Keratinocyte (primary cell): ENCODE measurements at regions not wholly inside any gene's neighbourhood (a gene's known extent, or its start where the extent isn't known, plus 50 kb on each side); places are given as distances from the start of the nearest gene placed in this dataset.

Source experiments
- DNase-seq: peaks from one replicate; pipeline ENCODE4 v3.0.0-alpha.2; 2011; ENCODE audit warnings: low read depth, missing footprints, low spot score
- FAIRE-seq: peaks from 2 replicates; lab custom pipeline; 2011; peaks lifted over from hg19 to GRCh38; lab: Jason Lieb, UNC
- H2AFZ ChIP-seq: 2 replicates; pipeline ENCODE4 v1.6.0; 2012; ENCODE audit warnings: low read length, control low read depth, inconsistent platforms; ENCODE audit not compliant: control insufficient read depth
- H3K27ac ChIP-seq: 2 replicates; pipeline ENCODE4 v1.5.1; 2011; ENCODE audit warnings: low read length; ENCODE audit not compliant: control insufficient read depth, insufficient read depth
- H3K27me3 ChIP-seq: 3 replicates; pipeline ENCODE4 v1.6.0; 2011; ENCODE audit warnings: low read length; ENCODE audit not compliant: control insufficient read depth, insufficient read depth; ENCODE audit errors: extremely low read depth
- H3K36me3 ChIP-seq, 2 experiments: 2 replicates in 1 of 2; 3 replicates in 1 of 2; pipeline ENCODE4 v1.5.1; 2011; ENCODE audit warnings: low read length in 2 of 2, mild to moderate bottlenecking in 1 of 2; ENCODE audit not compliant: control insufficient read depth in 2 of 2, insufficient read depth in 2 of 2; ENCODE audit errors: extremely low read depth in 1 of 2
- H3K4me1 ChIP-seq: 3 replicates; pipeline ENCODE4 v1.5.1; 2011; ENCODE audit warnings: low read length; ENCODE audit not compliant: control insufficient read depth, insufficient read depth; ENCODE audit errors: extremely low read depth
- H3K4me2 ChIP-seq: 3 replicates; pipeline ENCODE4 v1.6.0; 2011; ENCODE audit warnings: low read depth, low read length; ENCODE audit not compliant: control insufficient read depth, insufficient read depth; ENCODE audit errors: extremely low read depth
- H3K4me3 ChIP-seq, 3 experiments: fragments of 200-600 bp in 1 of 3; sonication (generic) in 1 of 3; 2 replicates in 2 of 3; 3 replicates in 1 of 3; pipeline ENCODE4 v1.5.1; 2011 to 2016; ENCODE audit warnings: low read length in 3 of 3, mild to moderate bottlenecking in 3 of 3, control low read depth in 2 of 3, inconsistent platforms in 1 of 3, low read depth in 1 of 3, mixed read lengths in 1 of 3, mixed run types in 1 of 3, moderate library complexity in 1 of 3; ENCODE audit not compliant: control insufficient read depth in 2 of 3, insufficient read depth in 2 of 3; ENCODE audit errors: extremely low read depth in 1 of 3
- H3K79me2 ChIP-seq: 2 replicates; pipeline ENCODE4 v1.6.0; 2012; ENCODE audit warnings: low read length; ENCODE audit not compliant: control insufficient read depth, insufficient read depth
- H3K9ac ChIP-seq: 3 replicates; pipeline ENCODE4 v1.6.0; 2011; ENCODE audit warnings: low read length; ENCODE audit not compliant: control insufficient read depth, insufficient read depth; ENCODE audit errors: extremely low read depth
- H3K9me1 ChIP-seq: 3 replicates; pipeline ENCODE4 v1.6.0; 2011; ENCODE audit warnings: low read length; ENCODE audit not compliant: control insufficient read depth, insufficient read depth; ENCODE audit errors: extremely low read depth
- H3K9me3 ChIP-seq: 2 replicates; pipeline ENCODE4 v1.5.1; 2012; ENCODE audit warnings: low read depth, low read length; ENCODE audit not compliant: control insufficient read depth
- H4K20me1 ChIP-seq: 3 replicates; pipeline ENCODE4 v1.6.0; 2011; ENCODE audit warnings: low read length; ENCODE audit not compliant: control insufficient read depth, insufficient read depth; ENCODE audit errors: extremely low read depth
- CTCF ChIP-seq, 3 experiments: IDR thresholded peaks in 1 of 3; conservative IDR thresholded peaks in 1 of 3; optimal IDR thresholded peaks in 1 of 3; 2 replicates in 2 of 3; 3 replicates in 1 of 3; pipeline versions ENCODE3 to v1.5.1; 2011; ENCODE audit warnings: low read length in 3 of 3, mild to moderate bottlenecking in 3 of 3, moderate library complexity in 2 of 3, control low read depth in 1 of 3, inconsistent platforms in 1 of 3; ENCODE audit not compliant: insufficient read depth in 2 of 3; ENCODE audit errors: extremely low read depth in 1 of 3
- EZH2 ChIP-seq: IDR thresholded peaks from one replicate; pipeline ENCODE4 v1.6.1; 2012; ENCODE audit warnings: inconsistent platforms, mild to moderate bottlenecking, low read length, moderate library complexity
- dilution Hi-C: fragments of 300-500 bp; cut with MboI; formaldehyde crosslinking; loops from one replicate; pipeline ENCODE4 v1.7.0; 2020; ENCODE audit warnings: low sequenced_read_pairs; ENCODE audit not compliant: extremely low pct_ligation_motif_present

- dilution Hi-C loops: no loop called here
- no peaks in the 10 kb centered on the region for H3K27me3 ChIP-seq
- DNase-seq (no peak), FAIRE-seq (no peak)
- H3K9me1 ChIP-seq: no peaks in the 10 kb centered on the region
- H3K4me3 ChIP-seq: no peak overlapping the region
- no peak overlapping the region for H3K4me2 ChIP-seq
- no peaks in the 10 kb centered on the region for H3K36me3 ChIP-seq
- no peaks in the 10 kb centered on the region for H3K9me3 ChIP-seq
- H3K27ac ChIP-seq: no peak overlapping the region
- H3K4me1 ChIP-seq: no peaks in the 10 kb centered on the region
- no peaks in the 10 kb centered on the region for H3K79me2 ChIP-seq
- no peak overlapping the region for H2AFZ ChIP-seq
- no peaks in the 10 kb centered on the region for H4K20me1 ChIP-seq
- no peak overlapping the region for H3K9ac ChIP-seq
- TF ChIP-seq EZH2 (no peak), CTCF (optimal IDR thresholded peaks at IDR 0.05 in 1 of 3, IDR thresholded peaks at IDR 0.05 in 1 of 3, conservative IDR thresholded peaks at IDR 0.05 in 1 of 3; ENCODE audit: extremely low read depth in 1 of 3, insufficient read depth in 2 of 3, low read length in 3 of 3) (no peak)
These were observed 801.3 kb downstream of the PCDH18 start for GRCh38 chr4:136731025-136731424.

DNA sequence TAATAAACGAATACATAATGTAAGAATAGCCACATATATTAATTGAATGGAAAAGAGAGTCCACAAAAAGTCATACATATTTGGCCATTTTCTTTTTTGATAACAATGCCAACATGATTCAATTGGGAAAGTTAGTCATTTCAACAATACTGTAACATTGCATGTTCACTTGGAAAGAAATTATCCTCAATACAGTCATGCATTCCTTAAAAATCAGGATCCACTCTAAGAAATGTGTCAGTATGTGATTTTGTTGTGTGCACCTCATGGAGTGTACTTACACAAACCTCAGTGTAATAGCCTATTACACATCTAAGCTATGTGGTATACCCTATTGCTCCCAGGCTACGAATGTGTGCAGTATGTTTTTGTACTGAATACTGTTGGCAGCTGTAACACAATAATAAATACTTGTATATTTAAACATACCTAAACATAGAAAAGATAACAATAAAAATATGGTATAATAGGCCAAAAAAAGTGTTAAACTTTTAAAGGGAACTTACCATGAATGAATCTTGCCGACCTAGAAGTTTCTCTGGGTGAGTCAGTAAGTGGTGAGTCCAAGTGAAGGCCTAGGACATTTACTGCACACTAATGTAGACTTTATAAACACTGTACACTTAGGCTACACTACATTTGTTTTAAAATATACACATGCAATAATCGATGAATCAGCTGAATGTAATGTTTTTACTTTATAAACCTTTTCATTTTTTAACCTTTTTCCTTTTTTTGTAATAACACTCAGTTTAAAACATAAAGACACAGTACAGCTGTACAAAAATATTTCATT, 806.8 kb downstream of the PCDH18 start:
- Histone ChIP-seq H2AFZ (no peak overlapping the region), H3K9me3 (no peaks in the 10 kb centered on the region), H3K27me3 (no peaks in the 10 kb centered on the region), H3K27ac (no peak overlapping the region), H3K79me2 (no peaks in the 10 kb centered on the region), H3K4me1 (no peaks in the 10 kb centered on the region), H3K36me3 (no peaks in the 10 kb centered on the region), H3K4me3 (no peak overlapping the region), H3K4me2 (no peak overlapping the region), H4K20me1 (no peaks in the 10 kb centered on the region), H3K9ac (no peak overlapping the region), H3K9me1 (no peaks in the 10 kb centered on the region)
- FAIRE-seq (no peak), DNase-seq (no peak)
- TF ChIP-seq EZH2: no peak
- TF ChIP-seq CTCF (optimal IDR thresholded peaks at IDR 0.05 in 1 of 3, IDR thresholded peaks at IDR 0.05 in 1 of 3, conservative IDR thresholded peaks at IDR 0.05 in 1 of 3; ENCODE audit: extremely low read depth in 1 of 3, insufficient read depth in 2 of 3, low read length in 3 of 3): no peak
- dilution Hi-C loops: no loop called here
